ENCODE measurements at regions not wholly inside any gene's neighbourhood (a gene's known extent, or its start where the extent isn't known, plus 50 kb on each side); places are given as distances from the start of the nearest gene placed in this dataset.

GRCh38 chrX:122835886-122836285, 348.2 kb upstream of the GRIA3 start:
- H3K4me2 ChIP-seq (ENCODE audit: low read length), result no peak overlapping the region
- H3K4me1 ChIP-seq (ENCODE audit: control insufficient read depth in 1 of 2, insufficient read depth in 2 of 2, low read length in 2 of 2), result no peaks in the 10 kb centered on the region
- no peak overlapping the region for H3K4me3 ChIP-seq (ENCODE audit: low read depth, low read length)
- no peak overlapping the region for H3K9ac ChIP-seq (ENCODE audit: low read length)
- no peak overlapping the region for H4K91ac ChIP-seq (ENCODE audit: low read depth, low read length)
- H3K18ac ChIP-seq (ENCODE audit: low read length), result no peak overlapping the region
- DNase-seq, result peak in 1 of 2 donors; percentile 52
- H2BK12ac ChIP-seq (ENCODE audit: low read length), result no peak overlapping the region
- no peak overlapping the region for H2AK5ac ChIP-seq (ENCODE audit: low read length)
- H3K27me3 ChIP-seq (ENCODE audit: insufficient read depth, low read length), result no peaks in the 10 kb centered on the region
- H3K36me3 ChIP-seq (ENCODE audit: control insufficient read depth in 1 of 2, insufficient read depth in 2 of 2, low read length in 2 of 2), result no peaks in the 10 kb centered on the region
- no peak overlapping the region for H2BK120ac ChIP-seq (ENCODE audit: insufficient read depth, low read length, poor library complexity)
- no CpG with 5 or more reads among the region's 1 CpG for WGBS (ENCODE audit: extremely low coverage, insufficient coverage, insufficient read length)
- no peak overlapping the region for H3K4ac ChIP-seq (ENCODE audit: low read depth, low read length)
- H3K79me1 ChIP-seq (ENCODE audit: low read length), result no peaks in the 10 kb centered on the region
- no peak overlapping the region for H3K23ac ChIP-seq (ENCODE audit: low read length)
- H3K27ac ChIP-seq (ENCODE audit: low read depth, low read length), result no peak overlapping the region
- no peak overlapping the region for H3K14ac ChIP-seq (ENCODE audit: low read length)
- H2AFZ ChIP-seq (ENCODE audit: insufficient read depth, low read length, poor library complexity), result no peak overlapping the region
- no peak overlapping the region for H2BK5ac ChIP-seq (ENCODE audit: low read depth, low read length, poor library complexity)
- no peaks in the 10 kb centered on the region for H3K79me2 ChIP-seq (ENCODE audit: control insufficient read depth, insufficient read depth, low read length, poor library complexity)
- no peaks in the 10 kb centered on the region for H3K9me3 ChIP-seq (ENCODE audit: insufficient read depth, low read depth, low read length)
- H4K12ac ChIP-seq (ENCODE audit: low read depth, low read length), result no peak overlapping the region
- H4K8ac ChIP-seq (ENCODE audit: low read depth, low read length), result no peak overlapping the region

GRCh38 chrX:122850326-122850725, 333.8 kb upstream of the GRIA3 start:
- no peak for DNase-seq

GRCh38 chrX:122856205-122856604, 327.9 kb upstream of the GRIA3 start:
- Histone ChIP-seq H3K9ac (ENCODE audit: low read length) (no peak overlapping the region), H3K18ac (ENCODE audit: low read length) (no peak overlapping the region), H4K8ac (ENCODE audit: low read depth, low read length) (no peak overlapping the region), H3K27ac (ENCODE audit: low read depth, low read length) (no peak overlapping the region), H2BK12ac (ENCODE audit: low read length) (no peak overlapping the region), H3K4me3 (ENCODE audit: low read depth, low read length) (no peak overlapping the region), H3K9me3 (ENCODE audit: insufficient read depth, low read depth, low read length) (no peaks in the 10 kb centered on the region), H3K36me3 (ENCODE audit: control insufficient read depth in 1 of 2, insufficient read depth in 2 of 2, low read length in 2 of 2) (no peaks in the 10 kb centered on the region), H3K79me2 (ENCODE audit: control insufficient read depth, insufficient read depth, low read length, poor library complexity) (no peaks in the 10 kb centered on the region), H3K4ac (ENCODE audit: low read depth, low read length) (no peak overlapping the region), H2AFZ (ENCODE audit: insufficient read depth, low read length, poor library complexity) (no peak overlapping the region), H4K12ac (ENCODE audit: low read depth, low read length) (no peak overlapping the region), H3K27me3 (ENCODE audit: insufficient read depth, low read length) (no peaks in the 10 kb centered on the region), H3K4me1 (ENCODE audit: control insufficient read depth in 1 of 2, insufficient read depth in 2 of 2, low read length in 2 of 2) (no peaks in the 10 kb centered on the region), H2AK5ac (ENCODE audit: low read length) (no peak overlapping the region), H4K91ac (ENCODE audit: low read depth, low read length) (no peak overlapping the region), H3K23ac (ENCODE audit: low read length) (no peak overlapping the region), H3K4me2 (ENCODE audit: low read length) (no peak overlapping the region), H2BK5ac (ENCODE audit: low read depth, low read length, poor library complexity) (no peak overlapping the region), H3K79me1 (ENCODE audit: low read length) (no peaks in the 10 kb centered on the region), H2BK120ac (ENCODE audit: insufficient read depth, low read length, poor library complexity) (no peak overlapping the region), H3K14ac (ENCODE audit: low read length) (no peak overlapping the region)
- no peak for DNase-seq
- WGBS (ENCODE audit: extremely low coverage, insufficient coverage, insufficient read length), result no CpG with 5 or more reads among the region's 2 CpGs

More at GRCh38 chrX:122850326-122850725, 333.8 kb upstream of the GRIA3 start:
- Histone ChIP-seq H3K27ac (ENCODE audit: low read depth, low read length) (no peak overlapping the region), H2BK120ac (ENCODE audit: insufficient read depth, low read length, poor library complexity) (no peak overlapping the region), H3K9me3 (ENCODE audit: insufficient read depth, low read depth, low read length) (no peaks in the 10 kb centered on the region), H2AK5ac (ENCODE audit: low read length) (no peak overlapping the region), H3K79me1 (ENCODE audit: low read length) (no peaks in the 10 kb centered on the region), H3K4ac (ENCODE audit: low read depth, low read length) (no peak overlapping the region), H3K27me3 (ENCODE audit: insufficient read depth, low read length) (no peaks in the 10 kb centered on the region), H3K4me2 (ENCODE audit: low read length) (no peak overlapping the region), H3K23ac (ENCODE audit: low read length) (no peak overlapping the region), H3K79me2 (ENCODE audit: control insufficient read depth, insufficient read depth, low read length, poor library complexity) (no peaks in the 10 kb centered on the region), H3K4me3 (ENCODE audit: low read depth, low read length) (no peak overlapping the region), H2BK12ac (ENCODE audit: low read length) (no peak overlapping the region), H2BK5ac (ENCODE audit: low read depth, low read length, poor library complexity) (no peak overlapping the region), H3K36me3 (ENCODE audit: control insufficient read depth in 1 of 2, insufficient read depth in 2 of 2, low read length in 2 of 2) (no peaks in the 10 kb centered on the region), H3K18ac (ENCODE audit: low read length) (no peak overlapping the region), H3K4me1 (ENCODE audit: control insufficient read depth in 1 of 2, insufficient read depth in 2 of 2, low read length in 2 of 2) (no peaks in the 10 kb centered on the region), H4K8ac (ENCODE audit: low read depth, low read length) (no peak overlapping the region), H3K14ac (ENCODE audit: low read length) (no peak overlapping the region), H2AFZ (ENCODE audit: insufficient read depth, low read length, poor library complexity) (no peak overlapping the region), H4K12ac (ENCODE audit: low read depth, low read length) (no peak overlapping the region), H4K91ac (ENCODE audit: low read depth, low read length) (no peak overlapping the region), H3K9ac (ENCODE audit: low read length) (no peak overlapping the region)
- WGBS (ENCODE audit: extremely low coverage, insufficient coverage, insufficient read length), result no CpG with 5 or more reads among the region's 4 CpGs

- H3K4me3 ChIP-seq (ENCODE audit: low read depth, low read length), result no peak overlapping the region
- H4K91ac ChIP-seq (ENCODE audit: low read depth, low read length), result no peak overlapping the region
- H2BK12ac ChIP-seq (ENCODE audit: low read length), result no peak overlapping the region
- H3K4me1 ChIP-seq (ENCODE audit: control insufficient read depth in 1 of 2, insufficient read depth in 2 of 2, low read length in 2 of 2), result no peaks in the 10 kb centered on the region
- H3K79me1 ChIP-seq (ENCODE audit: low read length), result no peaks in the 10 kb centered on the region
- no peak overlapping the region for H3K4me2 ChIP-seq (ENCODE audit: low read length)
- H3K9ac ChIP-seq (ENCODE audit: low read length), result no peak overlapping the region
- H3K9me3 ChIP-seq (ENCODE audit: insufficient read depth, low read depth, low read length), result no peaks in the 10 kb centered on the region
- no peak overlapping the region for H2BK5ac ChIP-seq (ENCODE audit: low read depth, low read length, poor library complexity)
- no peak for DNase-seq
- no peak overlapping the region for H4K12ac ChIP-seq (ENCODE audit: low read depth, low read length)
- no peak overlapping the region for H3K4ac ChIP-seq (ENCODE audit: low read depth, low read length)
- H3K36me3 ChIP-seq (ENCODE audit: control insufficient read depth in 1 of 2, insufficient read depth in 2 of 2, low read length in 2 of 2), result no peaks in the 10 kb centered on the region
- no peak overlapping the region for H3K18ac ChIP-seq (ENCODE audit: low read length)
- no peak overlapping the region for H2BK120ac ChIP-seq (ENCODE audit: insufficient read depth, low read length, poor library complexity)
- H3K14ac ChIP-seq (ENCODE audit: low read length), result no peak overlapping the region
- H3K27me3 ChIP-seq (ENCODE audit: insufficient read depth, low read length), result no peaks in the 10 kb centered on the region
- H4K8ac ChIP-seq (ENCODE audit: low read depth, low read length), result no peak overlapping the region
- no peaks in the 10 kb centered on the region for H3K79me2 ChIP-seq (ENCODE audit: control insufficient read depth, insufficient read depth, low read length, poor library complexity)
- H3K23ac ChIP-seq (ENCODE audit: low read length), result no peak overlapping the region
- WGBS (ENCODE audit: extremely low coverage, insufficient coverage, insufficient read length), result no CpG with 5 or more reads among the region's 2 CpGs
- no peak overlapping the region for H2AFZ ChIP-seq (ENCODE audit: insufficient read depth, low read length, poor library complexity)
- no peak overlapping the region for H2AK5ac ChIP-seq (ENCODE audit: low read length)
- no peak overlapping the region for H3K27ac ChIP-seq (ENCODE audit: low read depth, low read length)
Observed at GRCh38 chrX:122857734-122858133, 326.3 kb upstream of the GRIA3 start.
